ENCODE measurements at regions not wholly inside any gene's neighbourhood (a gene's known extent, or its start where the extent isn't known, plus 50 kb on each side); places are given as distances from the start of the nearest gene placed in this dataset.

DNA sequence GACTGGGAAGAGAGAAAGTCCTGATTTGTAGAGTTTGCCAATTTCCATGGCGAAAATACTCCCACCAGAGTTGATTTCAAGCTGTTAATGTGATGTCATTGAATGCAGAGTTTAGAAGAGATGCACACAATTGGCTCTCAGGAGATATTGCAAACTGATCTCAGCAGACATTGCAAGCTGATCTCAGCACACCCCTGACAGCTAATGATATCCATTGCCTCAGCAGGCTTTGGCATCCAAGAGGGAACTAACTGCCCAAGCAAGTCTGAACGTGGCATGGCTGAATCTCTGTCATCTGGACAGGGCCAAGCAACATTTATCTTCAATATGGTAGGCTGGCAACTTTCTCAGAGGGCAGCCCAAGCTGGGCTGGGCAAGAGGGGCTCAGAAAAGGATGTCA is 78.4 kb upstream of the CYP1B1 start:
- no peak for TF ChIP-seq EZH2 (IDR thresholded peaks at IDR 0.05)
- no peak for TF ChIP-seq POLR2AphosphoS5 (IDR thresholded peaks at IDR 0.05; ENCODE audit: borderline replicate concordance, low read depth, low read length)
- TF ChIP-seq FOXP2 (optimal IDR thresholded peaks at IDR 0.05; ENCODE audit: control extremely low read depth, extremely low read length, insufficient read depth): no peak

Data from SK-N-MC (cell line).